Adrenal gland (tissue), 5 donors: ENCODE measurements at regions not wholly inside any gene's neighbourhood (a gene's known extent, or its start where the extent isn't known, plus 50 kb on each side); places are given as distances from the start of the nearest gene placed in this dataset.

ENCODE experiments used
- CTCF ChIP-seq, 6 experiments: fragments of 450-650 bp in 4 of 6; fragments of 200-600 bp in 2 of 6; sonication (generic) in 1 of 6; IDR thresholded peaks; 1 replicate in 5 of 6; 2 replicates in 1 of 6; pipeline versions ENCODE4 v1.5.1 to v1.8.0; 2016 to 2021; ENCODE audit warnings: antibody characterized with exemption in 6 of 6, mild to moderate bottlenecking in 2 of 6, moderate library complexity in 1 of 6
- POLR2A ChIP-seq, 2 donors: fragments of 450-650 bp; IDR thresholded peaks; one replicate each; pipeline ENCODE4 v1.6.1; 2017; ENCODE audit warnings: antibody characterized with exemption in 2 of 2, mild to moderate bottlenecking in 2 of 2, moderate library complexity in 1 of 2
- donor health status: DM: no; HTN: no; CAD: no.

GRCh38 chr18:72648079-72648478, 103.9 kb upstream of the CBLN2 start:
- TF ChIP-seq CTCF (IDR thresholded peaks at IDR 0.05) (no peak), POLR2A (IDR thresholded peaks at IDR 0.05) (no peak)
